ENCODE measurements at regions not wholly inside any gene's neighbourhood (a gene's known extent, or its start where the extent isn't known, plus 50 kb on each side); places are given as distances from the start of the nearest gene placed in this dataset.

DNA sequence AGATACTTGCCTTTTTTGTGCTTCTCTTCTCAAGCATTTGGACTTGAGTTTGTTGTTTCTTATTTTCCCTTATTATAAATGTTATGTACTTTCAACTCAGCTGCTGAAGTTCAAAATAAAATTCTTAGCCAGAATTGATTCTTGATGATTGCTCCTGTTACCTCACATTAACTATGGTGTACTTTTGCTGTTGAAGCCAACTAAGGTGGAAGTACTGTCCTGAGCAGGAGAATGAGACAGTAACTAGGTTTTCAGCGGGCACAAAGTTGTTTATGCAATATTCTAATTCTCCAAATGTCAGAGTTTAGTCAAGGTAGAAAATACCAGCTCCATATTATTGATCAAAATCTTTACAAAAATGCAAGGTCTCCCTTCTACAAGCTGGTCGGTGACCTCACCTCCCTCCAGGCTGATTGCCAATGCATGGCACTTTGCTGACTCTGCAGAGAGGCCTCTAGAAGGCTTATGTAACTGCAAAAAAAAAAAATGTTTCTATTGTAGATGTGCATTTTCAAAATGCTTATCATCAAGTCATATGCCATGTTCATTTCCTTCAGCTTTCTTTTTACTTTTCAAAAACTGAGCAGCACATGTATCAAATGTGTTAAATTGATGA lies 1783.5 kb upstream of the WWC1 start:
- no peak for DNase-seq

DNA sequence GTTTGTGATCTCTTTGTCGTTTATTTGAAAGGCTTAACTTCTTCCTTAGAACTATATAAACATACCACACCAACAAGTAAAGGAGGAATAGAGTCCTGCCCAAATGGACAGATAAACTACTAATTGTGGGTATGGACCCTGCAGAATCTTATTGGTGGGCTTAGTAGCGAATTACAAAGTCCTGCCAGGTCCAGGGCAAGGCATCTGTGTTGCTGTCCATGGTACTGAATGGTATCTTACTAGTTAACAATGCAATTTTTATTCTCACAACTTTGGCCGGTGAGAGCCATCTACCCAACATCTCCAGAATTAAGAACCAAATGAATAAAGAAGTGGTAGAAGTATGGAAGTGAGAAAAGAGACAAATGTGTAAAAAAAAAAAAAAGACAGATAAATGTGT lies 1782.4 kb upstream of the WWC1 start:
- DNase-seq, result no peak

DNA sequence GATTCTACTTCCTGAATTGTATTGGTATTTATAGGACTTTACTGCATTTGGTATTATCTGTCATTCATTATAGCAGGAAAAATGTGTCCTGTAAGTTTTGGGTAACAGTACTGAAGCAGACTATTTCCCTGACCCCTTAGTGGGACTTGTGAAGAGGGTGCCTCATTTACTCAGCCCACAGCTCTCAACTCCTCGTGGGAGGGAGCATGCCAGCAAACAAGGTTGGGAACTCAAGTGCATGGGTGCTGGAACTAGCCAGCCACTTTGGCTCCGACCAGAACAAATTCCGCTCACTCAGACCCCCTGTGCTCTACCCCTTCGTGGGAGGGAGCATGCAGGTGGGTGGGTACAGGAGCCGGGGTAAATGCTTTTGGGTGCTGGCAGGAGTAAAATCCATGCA lies 1773.5 kb upstream of the WWC1 start:
- no peak for DNase-seq

DNA sequence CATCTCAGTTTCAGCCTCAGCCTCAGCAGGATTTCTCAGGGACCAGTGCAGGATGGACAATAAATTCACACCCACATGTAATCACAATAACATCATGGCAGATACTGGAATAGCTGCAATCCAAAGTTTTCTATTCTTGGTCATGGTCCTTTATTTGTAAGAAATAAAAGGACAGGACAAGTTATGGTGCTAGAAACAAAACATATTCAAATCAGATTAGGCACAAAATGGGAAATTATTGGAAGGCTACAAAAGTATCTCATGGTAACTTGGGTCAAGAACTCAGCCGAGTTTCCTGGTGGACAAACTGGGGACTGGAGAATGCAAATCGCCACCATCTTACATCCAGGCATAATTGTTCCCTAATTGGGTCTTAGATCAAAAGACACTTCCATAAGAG lies 1768.2 kb upstream of the WWC1 start:
- no peak for DNase-seq

DNA sequence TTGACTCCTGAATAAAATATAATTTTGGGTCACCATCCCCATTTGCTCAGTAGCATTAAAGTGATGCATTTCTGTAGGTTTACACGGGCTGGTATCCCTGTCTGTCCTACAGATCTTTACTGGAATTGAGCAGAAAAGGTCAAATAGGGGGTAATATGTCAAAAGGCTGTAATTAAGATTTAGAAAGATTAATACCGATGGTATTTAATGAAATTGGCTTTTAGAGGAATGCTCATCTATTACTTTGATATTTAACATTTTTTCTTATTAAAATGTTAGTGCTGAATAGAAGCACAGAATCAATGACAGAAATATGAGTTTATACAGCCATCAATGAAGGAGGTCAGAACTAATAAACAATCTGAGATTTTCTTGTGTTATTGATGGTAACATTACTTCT lies 1762.2 kb upstream of the WWC1 start:
- no peak for DNase-seq

DNA sequence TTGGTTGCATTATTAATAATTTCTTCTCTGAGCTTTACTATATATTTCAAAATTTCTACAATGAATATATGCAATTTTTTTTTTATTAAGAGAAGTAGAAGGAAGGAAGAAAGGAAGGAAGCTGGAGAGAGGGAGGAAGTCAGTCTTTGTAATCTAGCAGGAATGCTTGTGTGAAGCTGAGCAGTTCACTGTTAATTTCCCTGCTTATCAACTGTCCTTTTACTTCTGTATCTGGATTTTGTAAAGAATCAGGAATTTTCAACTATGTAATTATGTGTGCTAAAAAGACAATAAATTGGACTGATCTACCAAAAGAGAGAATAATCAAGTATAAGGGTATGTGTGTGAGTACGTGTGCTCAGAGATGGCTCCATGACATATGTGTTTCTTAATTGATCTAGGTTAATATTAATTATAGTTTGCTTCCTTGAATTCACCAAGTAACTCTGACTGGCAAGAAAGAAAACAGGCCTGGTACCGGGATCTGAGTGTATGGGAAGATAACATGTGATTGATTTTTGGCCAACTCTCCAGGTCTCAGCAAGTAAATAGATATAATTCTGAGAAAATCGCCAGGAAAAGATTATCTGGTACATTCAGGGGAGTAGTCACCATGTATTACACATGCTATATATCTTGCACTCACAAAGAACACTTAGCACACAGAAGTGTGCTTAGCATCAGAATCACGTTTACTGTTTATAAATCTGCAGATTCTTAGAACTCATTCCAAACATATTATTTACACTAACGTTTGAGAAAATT lies 1758.8 kb upstream of the WWC1 start:
- DNase-seq, result no peak

DNA sequence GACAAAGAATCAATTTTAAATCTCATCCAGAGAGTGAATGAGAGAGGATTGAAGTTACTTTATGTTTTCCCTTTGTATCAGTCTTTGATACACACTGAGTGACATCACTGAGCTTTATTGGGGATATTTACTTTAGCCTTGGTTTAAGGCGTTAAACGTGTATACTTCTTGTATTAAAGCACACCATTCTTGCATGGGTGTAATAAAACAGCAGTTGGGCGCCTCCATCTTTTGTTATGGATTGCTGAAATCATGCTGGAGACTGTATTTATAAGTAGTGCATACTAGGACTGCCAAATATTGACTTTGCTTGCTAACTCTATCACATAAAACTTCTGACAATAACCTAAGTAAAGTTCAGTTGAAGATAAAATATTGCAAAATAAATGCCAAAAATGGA lies 1755.8 kb upstream of the WWC1 start:
- no peak for DNase-seq

DNA sequence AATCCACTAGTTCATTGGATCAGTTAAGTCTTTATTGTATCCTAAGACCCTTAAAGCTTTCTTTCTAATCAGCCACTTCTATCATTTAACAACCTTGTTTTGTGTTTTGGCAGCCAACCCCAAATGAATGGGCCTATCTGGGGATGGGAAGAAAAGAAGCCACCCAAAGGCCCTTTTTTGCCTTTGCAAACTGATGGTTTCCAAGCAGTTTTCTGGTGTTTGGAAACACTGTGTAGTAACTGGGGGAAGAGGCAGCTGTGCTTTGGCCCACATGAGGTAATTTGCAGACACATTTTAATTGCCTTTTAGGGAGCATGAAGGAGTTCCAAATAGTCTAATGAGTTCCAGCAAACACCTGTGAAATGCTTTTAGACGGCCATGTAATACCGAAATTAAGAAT lies 1751.3 kb upstream of the WWC1 start:
- DNase-seq, result no peak

DNA sequence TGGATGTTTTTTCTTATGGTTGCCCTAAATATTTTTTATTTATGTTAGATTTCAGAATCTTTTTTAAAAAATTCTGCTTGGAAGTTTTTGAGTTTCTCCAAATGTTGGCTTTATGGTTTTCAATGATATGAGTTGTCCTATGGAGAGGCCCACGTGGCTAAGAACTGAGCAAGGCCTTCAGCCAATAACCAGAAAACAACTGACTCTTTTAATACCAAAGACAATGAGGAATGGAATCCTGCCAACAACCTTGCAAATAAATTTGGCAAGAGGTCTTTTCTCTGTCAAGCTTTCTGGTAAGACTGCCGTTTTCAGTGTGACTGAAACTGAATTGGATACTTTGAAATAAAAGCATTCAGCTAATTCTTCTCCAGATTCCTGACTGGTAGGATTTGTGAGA lies 1740.1 kb upstream of the WWC1 start:
- DNase-seq, result no peak

DNA sequence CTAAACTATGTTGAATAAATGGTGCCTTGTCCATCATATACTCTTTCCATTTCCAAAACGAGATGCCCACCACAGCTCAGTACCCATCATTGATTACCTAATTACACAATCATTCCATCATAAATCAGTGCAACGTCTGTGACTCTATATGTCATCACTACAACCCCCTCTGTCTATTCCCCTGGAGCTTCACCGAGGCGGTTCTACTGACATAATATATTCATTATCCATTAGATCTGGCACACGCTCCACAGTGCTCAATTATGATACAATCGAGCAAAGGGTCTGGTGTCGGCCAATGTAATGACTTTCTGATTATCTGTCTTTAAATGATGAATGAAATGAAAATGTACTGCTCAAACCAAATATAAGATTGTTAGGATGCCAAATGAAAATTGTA lies 1737.7 kb upstream of the WWC1 start:
- DNase-seq, result no peak

DNA sequence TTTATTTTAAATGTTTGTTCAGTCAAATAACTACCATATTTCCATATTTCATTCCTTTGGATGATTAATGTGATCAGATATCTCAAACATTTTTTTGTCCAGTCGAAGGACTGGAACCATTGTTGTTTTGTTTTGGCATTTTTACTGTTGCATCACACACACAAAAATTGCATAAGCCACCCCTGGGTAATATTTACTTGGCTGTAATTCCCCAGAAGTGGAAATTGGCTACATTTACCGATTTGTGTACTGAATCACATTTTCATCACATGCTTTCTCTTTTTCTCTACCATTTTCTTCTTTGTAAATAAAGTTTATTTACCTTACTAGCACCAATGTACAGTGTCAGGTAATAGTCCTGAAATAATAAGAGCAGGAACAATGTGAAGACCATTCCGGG lies 1729.7 kb upstream of the WWC1 start:
- no peak for DNase-seq

DNA sequence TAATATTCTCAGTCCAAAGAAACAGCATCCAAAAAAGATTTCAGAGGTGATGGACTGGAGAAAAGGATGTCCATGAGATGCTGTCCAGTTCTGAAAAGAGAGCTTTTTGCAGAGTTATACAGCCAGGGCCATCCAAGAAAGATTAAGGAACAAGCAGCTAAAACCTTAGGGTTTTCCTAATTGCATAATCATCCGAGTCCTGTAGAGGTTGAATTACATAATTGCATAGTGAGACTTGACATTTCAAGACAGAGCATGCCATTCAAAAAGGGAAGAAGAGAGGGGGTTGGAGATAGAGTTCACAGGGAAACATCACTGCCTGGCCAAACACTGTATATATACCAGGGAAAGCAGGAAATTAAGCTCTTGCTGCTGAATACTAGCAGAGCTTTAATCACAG lies 1729.2 kb upstream of the WWC1 start:
- DNase-seq, result no peak

DNA sequence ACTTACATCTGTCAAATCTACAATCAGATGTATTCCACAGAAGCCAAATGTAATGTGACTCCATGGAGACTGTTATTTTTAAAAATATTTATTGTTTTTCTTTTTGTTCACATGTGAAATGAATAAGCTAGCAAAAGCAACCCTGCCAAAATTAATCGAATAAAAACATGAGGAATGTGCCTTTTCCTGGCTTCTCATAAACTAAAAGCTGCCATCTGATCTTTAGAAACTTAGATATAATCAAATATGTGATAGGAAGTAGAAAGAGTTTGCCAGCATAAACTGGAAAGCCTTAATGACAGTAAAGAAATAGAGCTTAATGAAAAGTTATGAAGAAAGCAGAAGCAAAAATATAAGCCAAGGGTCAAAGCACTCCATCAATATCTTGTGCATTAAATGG lies 1724.7 kb upstream of the WWC1 start:
- DNase-seq, result no peak

DNA sequence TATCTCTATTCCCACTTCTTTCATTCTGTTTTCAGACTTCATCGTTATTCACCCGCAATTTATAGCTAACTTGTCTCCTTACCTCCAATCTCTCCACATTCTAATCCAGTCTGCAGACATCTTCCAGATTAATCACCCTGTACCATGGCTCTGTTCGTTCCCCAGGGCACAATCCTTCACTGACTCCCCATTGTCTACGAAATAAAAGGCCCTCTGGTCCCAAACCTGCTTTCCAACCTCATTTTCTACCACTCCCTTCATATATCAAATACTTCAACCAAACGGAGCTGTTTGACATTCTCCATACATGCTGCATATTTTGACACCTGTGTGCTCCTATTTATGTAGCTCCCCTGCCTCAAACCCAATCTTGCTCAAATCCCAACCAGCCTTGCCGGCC lies 1720.6 kb upstream of the WWC1 start:
- no peak for DNase-seq

DNA sequence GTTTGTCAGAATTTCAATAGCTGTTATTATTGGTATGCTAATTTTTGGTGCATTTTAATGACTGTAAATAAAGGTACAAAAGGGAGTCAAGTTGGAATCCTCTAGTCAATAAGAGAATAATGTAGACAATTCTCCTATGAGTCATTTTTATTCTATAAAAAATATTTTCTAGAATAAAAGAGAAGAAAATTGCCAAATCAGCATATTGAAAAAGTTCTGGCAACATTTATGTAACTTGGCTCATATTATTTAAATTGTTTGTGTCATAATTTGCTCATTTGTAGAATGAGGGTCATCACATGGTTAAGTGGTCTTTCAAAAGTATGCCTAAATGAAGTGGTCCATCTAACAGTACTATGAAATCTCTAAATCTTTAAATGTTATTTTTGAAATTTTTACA lies 1719.8 kb upstream of the WWC1 start:
- no peak for DNase-seq

DNA sequence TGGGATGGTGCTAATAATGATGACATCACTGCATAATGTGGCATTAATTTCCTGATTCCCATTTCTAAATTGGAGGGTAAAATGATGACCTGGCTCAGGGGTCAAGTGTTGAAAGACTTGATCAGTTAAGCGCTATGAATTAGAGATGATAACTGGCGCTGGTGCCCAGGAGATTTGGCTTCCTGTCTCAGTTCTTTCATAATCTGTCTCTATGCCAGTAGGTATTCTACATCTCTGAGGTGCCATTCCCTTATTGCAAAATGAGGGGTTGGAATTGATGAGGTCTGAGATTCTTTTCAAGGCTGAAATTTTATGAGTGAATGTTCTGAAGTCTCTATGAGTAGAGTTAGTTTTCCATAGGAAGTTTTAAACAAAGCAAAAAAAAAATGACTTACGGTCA lies 1715.1 kb upstream of the WWC1 start:
- DNase-seq, result no peak

DNA sequence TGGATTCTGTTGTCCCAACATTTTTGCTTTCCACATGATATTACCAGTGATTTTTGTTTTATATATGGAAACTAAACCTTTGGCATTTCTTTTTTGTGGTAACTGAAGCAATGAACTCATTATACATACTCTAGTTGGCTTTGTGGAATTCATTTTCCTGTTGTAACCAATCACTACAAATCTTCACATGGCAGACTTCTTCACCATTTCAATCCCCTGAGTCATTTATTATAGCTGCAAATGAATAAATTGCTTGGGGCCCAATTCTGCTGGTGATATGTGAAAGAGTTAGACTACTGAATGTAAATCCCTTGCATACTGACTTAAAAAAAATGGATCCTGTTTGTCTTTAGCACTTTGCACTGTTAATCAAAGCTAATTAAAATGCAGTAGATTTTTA lies 1709.6 kb upstream of the WWC1 start:
- DNase-seq, result no peak

DNA sequence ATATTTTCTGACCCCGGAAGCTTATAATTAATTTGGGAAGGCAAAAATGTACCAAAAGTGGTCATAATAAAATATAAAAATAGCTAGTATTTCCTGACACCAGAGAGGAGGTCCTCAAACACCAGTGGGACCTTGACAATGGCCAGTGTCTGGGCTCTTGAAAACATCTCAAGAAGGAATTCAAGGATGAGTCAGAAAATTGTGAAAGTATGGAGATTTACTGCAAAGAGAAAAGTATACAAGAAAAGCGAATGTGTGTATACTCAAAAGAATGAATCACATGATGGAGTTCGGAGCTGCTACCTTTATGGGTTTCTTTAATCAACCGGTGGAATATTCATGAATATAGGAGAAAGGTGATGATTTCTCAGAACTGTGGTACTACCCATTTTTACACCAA lies 1709.0 kb upstream of the WWC1 start:
- DNase-seq, result no peak

DNA sequence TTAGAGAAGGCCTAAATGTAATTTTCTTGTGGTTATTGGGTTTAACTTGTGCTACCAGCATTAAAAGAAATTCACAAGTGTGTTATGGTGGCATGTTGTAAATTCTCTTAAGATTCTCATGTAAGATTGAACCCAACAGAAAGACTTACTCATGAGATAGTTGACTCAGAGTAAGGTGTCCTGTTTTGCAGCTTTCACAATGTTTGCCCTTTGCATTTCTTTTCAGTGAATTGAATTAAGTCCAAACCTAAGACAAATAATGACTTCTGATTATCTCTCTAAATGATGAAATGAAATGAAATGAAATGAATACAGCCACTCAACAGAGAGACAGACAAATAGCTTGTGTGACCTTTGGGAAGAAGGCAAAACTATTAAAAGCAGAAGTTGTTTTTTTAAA lies 1696.9 kb upstream of the WWC1 start:
- DNase-seq, result no peak

DNA sequence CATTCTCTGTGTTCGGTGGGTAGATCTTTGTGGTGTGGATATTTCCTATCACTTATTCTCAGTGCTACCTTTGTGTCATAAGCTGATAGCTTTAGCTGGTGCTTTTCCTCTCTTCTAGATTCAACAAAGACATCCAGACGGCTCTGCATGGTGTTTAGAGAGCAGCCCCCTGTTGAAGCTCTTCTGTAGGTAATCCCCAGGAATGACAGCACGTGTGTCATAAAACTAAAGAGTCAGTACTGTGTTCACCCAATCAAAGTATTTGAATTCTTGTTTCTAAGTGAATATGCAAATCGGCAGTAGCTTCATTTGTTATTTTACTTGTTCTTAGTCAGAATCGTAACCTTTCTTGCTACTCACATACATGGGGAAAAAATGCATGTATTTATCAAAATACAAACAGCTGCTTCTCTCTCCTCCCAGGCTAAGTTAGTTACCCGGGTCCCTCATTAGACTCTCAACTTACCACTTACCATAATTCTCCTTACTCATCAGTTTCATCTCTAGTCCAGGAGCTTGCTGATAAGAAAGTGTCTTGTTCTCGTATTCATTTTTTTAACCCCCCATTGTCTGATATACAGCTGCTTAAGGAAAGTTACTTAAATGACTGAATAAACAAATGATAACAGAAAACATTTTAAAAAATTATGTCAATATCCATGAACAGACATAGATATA lies 1696.0 kb upstream of the WWC1 start:
- no peak for DNase-seq

DNA sequence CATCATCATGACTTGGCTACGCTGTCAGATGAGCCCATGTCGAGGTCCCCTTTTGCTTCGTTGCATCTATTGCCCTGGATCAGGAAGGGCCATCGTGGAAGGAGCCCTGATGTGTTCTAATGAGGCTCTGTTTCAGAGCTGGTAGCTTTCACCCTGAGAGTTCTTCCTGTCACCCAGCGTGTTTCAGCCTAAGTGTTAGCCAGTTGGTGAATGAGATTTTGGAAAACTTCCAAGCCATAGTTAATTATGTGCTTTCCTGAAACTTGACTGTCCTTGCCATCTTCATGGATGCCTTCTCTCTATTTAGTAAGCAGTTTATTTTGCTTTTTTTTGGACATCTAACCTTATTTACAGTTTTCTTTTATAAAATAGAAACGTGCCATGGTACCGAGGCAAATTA lies 1695.4 kb upstream of the WWC1 start:
- no peak for DNase-seq

DNA sequence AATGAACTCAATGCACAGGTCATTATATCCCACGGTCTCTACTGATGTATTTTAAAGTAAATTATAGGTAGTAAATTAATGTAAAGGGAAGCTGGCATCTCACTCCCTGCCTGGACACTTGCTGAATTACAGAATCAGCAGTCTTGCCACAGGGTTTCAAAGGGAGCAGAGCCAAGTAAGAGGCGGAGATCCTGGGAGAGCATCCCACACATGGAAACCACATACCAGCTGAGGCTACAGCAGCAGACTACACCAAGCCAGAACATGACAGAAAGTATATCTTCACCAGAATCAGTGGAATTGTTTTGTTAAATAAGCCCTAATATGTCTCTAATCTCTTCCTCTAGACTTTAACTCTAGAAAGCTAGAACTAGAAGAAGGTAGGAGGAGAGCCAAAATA lies 1689.2 kb upstream of the WWC1 start:
- DNase-seq, result no peak

DNA sequence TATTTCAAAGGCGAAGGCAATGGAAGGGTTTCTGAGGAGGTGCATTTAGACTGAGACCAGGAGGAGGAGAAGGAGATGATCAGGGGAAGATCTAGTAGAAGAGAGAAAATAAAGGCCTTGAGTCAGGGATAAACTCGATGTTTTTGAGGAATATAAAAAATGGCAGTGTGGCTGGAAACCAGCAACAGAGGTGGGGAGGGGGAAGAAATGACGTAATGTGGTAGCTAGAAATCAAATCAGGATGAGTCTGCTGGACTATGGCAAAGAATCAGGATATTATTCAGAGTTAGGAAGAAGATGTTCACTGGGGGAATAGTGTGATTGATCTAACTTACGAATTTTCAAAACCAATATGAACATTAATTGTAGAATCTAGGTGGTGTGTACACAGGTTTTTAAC lies 1673.9 kb upstream of the WWC1 start:
- DNase-seq, result no peak

DNA sequence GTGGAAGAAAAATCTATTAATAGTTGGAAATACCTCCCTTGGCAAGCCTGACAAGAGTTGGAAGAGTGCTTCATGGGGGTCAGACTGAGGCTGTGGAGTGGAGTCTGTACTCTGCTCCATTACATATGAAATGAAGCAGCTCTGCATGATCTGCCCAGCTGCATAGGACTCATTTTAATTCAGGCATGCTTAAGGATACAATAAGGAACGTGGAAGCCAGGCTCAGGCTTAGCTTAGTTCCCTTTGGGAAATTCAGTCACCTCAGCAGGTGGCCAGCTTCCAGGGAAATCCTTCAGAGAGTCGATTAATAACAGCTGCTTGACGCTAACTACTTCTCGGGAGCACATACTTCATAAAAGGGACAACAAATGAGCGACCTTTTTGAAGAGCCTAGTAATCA lies 1672.9 kb upstream of the WWC1 start:
- DNase-seq, result no peak

DNA sequence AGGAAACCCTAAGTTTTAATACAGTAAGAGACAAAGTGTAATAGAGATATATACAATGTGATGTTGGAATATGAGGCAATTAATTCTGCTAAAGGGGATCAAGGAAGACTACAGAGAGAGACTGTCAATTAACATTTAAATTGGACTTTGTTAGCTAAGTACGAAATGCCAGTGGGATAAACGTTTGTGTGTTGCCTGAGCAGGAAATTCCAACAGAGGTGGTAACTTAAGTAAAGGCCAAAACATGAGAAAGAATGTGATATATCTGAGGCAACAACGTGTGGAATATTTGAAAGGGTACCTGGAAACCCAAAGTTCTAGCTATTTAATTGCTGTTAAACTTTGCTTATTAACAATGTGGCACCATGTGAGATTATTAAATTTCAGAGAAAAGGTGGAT lies 1666.9 kb upstream of the WWC1 start:
- no peak for DNase-seq

All from activated CD4-positive, alpha-beta T cell treated with anti-CD3 and anti-CD28 coated beads for 1 hour (primary cell).